Stimulated activated naive CD8-positive, alpha-beta T cell treated with anti-CD3 and anti-CD28 coated beads, Interleukin-15, amount 100 ng/mL, for 72 hours (primary cell): ENCODE measurements at regions not wholly inside any gene's neighbourhood (a gene's known extent, or its start where the extent isn't known, plus 50 kb on each side); places are given as distances from the start of the nearest gene placed in this dataset.
"Not testable (repeated sequence)": the region's sequence is repeated elsewhere in the genome, so short reads cannot be mapped to it uniquely, and the experiment has no call there.

ENCODE experiments used
- ATAC-seq: fragments of 150-1000 bp; cut with Tn5 transposase; 2 replicates; pipeline ENCODE4 v1.10.0; 2021; ENCODE audit warnings: mild to moderate bottlenecking, moderate library complexity
- DNase-seq, 2 donors: peaks; one replicate each; pipeline ENCODE4 v3.0.0; 2021 to 2022
- H3K27ac Mint-ChIP-seq, 2 donors: one replicate each; pipeline ENCODE4 v1.8.0; 2022; ENCODE audit warnings: mild to moderate bottlenecking in 2 of 2, mixed read lengths in 2 of 2, moderate library complexity in 2 of 2
- H3K27me3 Mint-ChIP-seq: one replicate; pipeline ENCODE4 v1.8.0; 2022; ENCODE audit warnings: mixed read lengths
- H3K4me1 Mint-ChIP-seq: one replicate; pipeline ENCODE4 v1.8.0; 2022; ENCODE audit warnings: mild to moderate bottlenecking, mixed read lengths
- H3K4me3 Mint-ChIP-seq, 2 donors: one replicate each; pipeline ENCODE4 v1.8.0; 2022; ENCODE audit warnings: mild to moderate bottlenecking in 2 of 2, mixed read lengths in 2 of 2, moderate library complexity in 1 of 2
- H3K9me3 Mint-ChIP-seq, 2 donors: one replicate each; pipeline ENCODE4 v1.8.0; 2022; ENCODE audit warnings: mixed read lengths in 2 of 2

DNA sequence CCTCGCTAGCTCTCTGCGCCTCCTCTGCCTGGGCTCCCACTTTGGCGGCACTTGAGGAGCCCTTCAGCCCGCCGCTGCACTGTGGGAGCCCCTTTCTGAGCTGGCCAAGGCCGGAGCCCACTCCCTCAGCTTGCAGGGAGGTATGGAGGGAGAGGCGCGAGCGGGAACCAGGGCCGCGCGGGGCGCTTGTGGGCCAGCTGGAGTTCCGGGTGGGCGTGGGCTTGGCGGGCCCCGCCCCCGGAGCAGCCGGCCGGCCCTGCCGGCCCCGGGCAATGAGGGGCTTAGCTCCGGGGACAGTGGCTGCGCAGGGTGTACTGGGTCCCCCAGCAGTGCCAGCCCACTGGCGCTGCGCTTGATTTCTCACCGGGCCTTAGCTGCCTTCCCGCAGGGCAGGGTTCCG is 203.3 kb upstream of the GRM3 start:
- H3K4me3 Mint-ChIP-seq, H3K4me1 Mint-ChIP-seq, ATAC-seq: not testable (repeated sequence)

GRCh38 chr7:86437951-86438450 is 205.7 kb upstream of the GRM3 start:
- Mint-ChIP-seq H3K4me3 (no peak overlapping the region), H3K9me3 (no peaks in the 10 kb centered on the region), H3K27me3 (no peaks in the 10 kb centered on the region), H3K27ac (no peak overlapping the region), H3K4me1 (no peaks in the 10 kb centered on the region)
- DNase-seq (no peak), ATAC-seq (no peak)

More for the DNA sequence above, 203.3 kb upstream of the GRM3 start:
- not testable (repeated sequence) for H3K9me3 Mint-ChIP-seq, H3K27me3 Mint-ChIP-seq, H3K27ac Mint-ChIP-seq, DNase-seq

DNA sequence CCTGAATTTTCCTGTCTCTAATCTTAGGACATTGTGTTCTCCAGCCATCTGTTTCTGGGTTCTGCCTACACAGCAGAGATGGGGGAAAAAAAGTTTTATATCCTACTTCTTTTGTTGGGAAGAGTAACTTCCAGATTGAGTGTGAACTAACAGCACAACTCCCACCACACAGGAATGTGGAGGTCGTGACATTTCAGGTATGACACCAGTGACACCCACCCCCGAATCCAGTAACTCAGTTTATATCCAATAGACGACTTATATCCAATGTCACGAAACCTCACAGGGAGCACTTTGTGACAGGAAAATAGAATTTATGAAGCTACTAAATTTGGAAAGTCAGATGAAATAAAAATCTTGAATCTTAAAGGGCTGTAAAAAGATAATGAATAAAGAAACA is 211.9 kb upstream of the GRM3 start:
- H3K4me3 Mint-ChIP-seq, result no peak overlapping the region
- no peak overlapping the region for H3K27ac Mint-ChIP-seq
- no peaks in the 10 kb centered on the region for H3K9me3 Mint-ChIP-seq
- no peaks in the 10 kb centered on the region for H3K27me3 Mint-ChIP-seq
- no peaks in the 10 kb centered on the region for H3K4me1 Mint-ChIP-seq
- DNase-seq, result no peak
- no peak for ATAC-seq

DNA sequence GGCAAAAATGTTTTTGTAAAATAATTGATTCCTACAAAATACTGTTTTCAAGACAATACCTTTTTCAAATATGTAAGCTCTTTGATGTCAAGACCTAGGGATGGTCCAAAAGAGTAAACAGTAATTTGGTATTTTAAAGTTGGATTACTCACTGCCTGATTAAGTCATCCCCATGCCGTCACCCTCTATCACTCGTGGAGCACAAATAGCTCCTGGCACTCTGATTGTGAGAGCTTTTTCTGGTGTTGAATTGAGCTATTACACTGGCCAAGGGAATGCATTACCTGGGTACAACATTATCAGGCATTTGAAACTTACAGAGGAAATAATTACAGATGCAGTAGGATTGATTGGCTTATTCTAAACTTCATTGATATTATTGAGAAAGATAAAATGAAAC is 231.9 kb upstream of the GRM3 start:
- no peak for ATAC-seq
- Mint-ChIP-seq H3K9me3 (peaks cover 7% of the 10 kb centered on the region in 2 donors), H3K4me3 (no peak overlapping the region), H3K4me1 (no peaks in the 10 kb centered on the region), H3K27ac (no peak overlapping the region), H3K27me3 (no peaks in the 10 kb centered on the region)
- no peak for DNase-seq

DNA sequence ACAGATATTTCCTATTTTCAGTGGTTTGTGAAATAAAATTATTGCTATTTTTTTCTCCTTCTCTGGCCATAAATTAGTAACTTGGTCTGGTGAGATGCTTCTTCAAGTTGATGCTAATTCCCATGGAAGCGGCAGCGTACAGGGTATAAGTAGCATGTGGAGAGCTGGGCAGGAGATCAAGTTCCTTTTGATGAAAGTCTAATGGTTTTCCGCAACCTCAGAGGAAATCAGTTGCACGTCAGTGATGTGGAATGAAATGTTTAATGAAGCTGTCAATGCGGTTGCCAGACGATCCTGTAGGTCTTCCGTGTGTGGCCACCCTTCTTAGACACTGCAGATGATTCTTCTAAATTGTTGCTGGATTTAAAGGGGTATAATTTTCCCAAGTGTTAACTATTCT is 236.4 kb upstream of the GRM3 start:
- H3K4me3 Mint-ChIP-seq, result no peak overlapping the region
- H3K27me3 Mint-ChIP-seq, result no peaks in the 10 kb centered on the region
- ATAC-seq (no peak), DNase-seq (no peak)
- no peaks in the 10 kb centered on the region for H3K9me3 Mint-ChIP-seq
- H3K27ac Mint-ChIP-seq, result no peak overlapping the region
- no peaks in the 10 kb centered on the region for H3K4me1 Mint-ChIP-seq

DNA sequence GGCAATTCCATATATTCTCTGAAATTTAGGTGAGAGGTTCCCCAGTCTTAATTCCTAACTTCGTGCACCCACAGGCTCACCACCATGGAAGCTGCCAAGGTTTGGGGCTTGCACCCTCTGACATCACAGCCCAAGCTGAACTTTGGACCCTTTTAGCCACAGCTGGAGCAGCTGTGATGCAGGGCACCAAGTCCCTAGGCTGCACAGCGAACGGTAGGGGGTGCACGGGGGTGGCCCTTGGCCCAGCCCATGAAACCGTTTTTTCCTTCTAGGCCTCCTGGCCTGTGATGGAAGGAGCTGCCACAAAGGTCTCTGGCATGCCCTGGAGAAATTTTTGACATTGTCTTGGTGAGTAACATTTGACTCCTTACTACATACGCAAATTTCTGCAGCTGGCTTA is 251.9 kb upstream of the GRM3 start:
- Mint-ChIP-seq H3K27ac (no peak overlapping the region), H3K4me3 (no peak overlapping the region), H3K27me3 (no peaks in the 10 kb centered on the region), H3K9me3 (peaks cover 8 to 12% of the 10 kb centered on the region in 2 donors), H3K4me1 (no peaks in the 10 kb centered on the region)
- ATAC-seq (no peak), DNase-seq (no peak)

DNA sequence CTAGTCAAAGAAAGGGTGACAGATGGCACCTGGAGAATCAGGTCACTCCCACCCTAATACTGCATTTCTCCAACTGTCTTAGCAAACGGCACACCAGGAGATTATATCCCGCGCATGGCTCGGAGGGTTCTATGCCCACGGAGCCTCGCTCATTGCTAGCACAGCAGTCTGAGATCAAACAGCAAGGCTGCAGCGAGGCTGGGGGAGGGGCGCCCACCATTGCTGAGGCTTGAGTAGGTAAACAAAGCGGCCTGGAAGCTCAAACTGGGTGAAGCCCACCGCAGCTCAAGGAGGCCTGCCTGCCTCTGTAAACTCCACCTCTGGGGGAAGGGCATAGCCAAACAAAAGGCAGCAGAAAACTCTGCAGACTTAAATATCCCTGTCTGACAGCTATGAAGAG is 268.1 kb upstream of the GRM3 start:
- not testable (repeated sequence) for DNase-seq, H3K27ac Mint-ChIP-seq, H3K27me3 Mint-ChIP-seq, H3K4me3 Mint-ChIP-seq, H3K4me1 Mint-ChIP-seq, ATAC-seq
- peaks cover 16 to 17% of the 10 kb centered on the region in 2 donors for H3K9me3 Mint-ChIP-seq

GRCh38 chr7:86372262-86372661 is 271.4 kb upstream of the GRM3 start:
- no peak overlapping the region for H3K27ac Mint-ChIP-seq
- no peaks in the 10 kb centered on the region for H3K27me3 Mint-ChIP-seq
- no peaks in the 10 kb centered on the region for H3K4me1 Mint-ChIP-seq
- no peak overlapping the region for H3K4me3 Mint-ChIP-seq
- ATAC-seq (no peak), DNase-seq (no peak)
- H3K9me3 Mint-ChIP-seq, result peaks cover under 1 to 3% of the 10 kb centered on the region in 2 donors

DNA sequence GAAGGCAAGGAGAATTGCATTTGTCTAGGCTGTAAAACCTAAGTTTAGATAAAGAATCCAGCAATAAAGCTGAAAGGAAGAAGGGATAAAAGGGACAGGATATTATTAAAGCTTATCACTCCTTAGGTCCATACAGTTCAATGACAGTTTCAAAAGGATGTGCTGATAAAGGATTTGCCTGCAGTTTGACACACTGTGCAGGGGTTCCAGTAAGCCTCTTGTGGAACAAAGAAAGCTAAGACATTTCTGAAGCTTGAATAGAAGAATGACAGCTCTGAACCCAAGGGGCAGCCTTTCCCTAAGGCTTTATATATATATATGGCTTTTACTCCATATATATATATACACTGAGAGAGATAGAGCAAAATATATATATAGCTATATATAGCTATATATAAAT is 276.8 kb upstream of the GRM3 start:
- DNase-seq (no peak), ATAC-seq (no peak)
- H3K27ac Mint-ChIP-seq, result no peak overlapping the region
- no peaks in the 10 kb centered on the region for H3K27me3 Mint-ChIP-seq
- H3K9me3 Mint-ChIP-seq, result no peaks in the 10 kb centered on the region
- H3K4me3 Mint-ChIP-seq, result no peak overlapping the region
- H3K4me1 Mint-ChIP-seq, result no peaks in the 10 kb centered on the region

GRCh38 chr7:86340407-86340806 is 303.3 kb upstream of the GRM3 start:
- not testable (repeated sequence) for H3K27me3 Mint-ChIP-seq, DNase-seq, ATAC-seq, H3K27ac Mint-ChIP-seq, H3K4me1 Mint-ChIP-seq, H3K4me3 Mint-ChIP-seq, H3K9me3 Mint-ChIP-seq

DNA sequence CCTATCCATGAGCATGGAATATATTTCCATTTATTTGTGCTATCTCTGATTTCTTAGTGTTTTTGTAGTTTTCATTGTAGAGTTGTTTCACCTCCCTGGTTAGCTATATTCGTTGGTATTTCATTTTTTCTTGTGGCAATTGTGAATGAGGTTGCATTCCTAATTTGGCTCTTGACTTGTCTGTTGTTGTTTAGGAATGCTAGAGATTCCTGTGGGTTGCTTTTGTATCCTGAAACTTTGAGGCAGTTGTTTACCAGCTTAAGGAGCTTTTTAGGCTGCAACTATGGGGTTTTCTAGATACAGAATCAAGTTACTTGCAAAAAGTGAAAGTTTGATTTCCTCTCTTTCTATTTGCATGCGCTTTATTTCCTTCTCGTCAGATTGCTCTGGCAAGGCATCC is 304.7 kb upstream of the GRM3 start:
- H3K9me3 Mint-ChIP-seq, result peaks cover 7 to 9% of the 10 kb centered on the region in 2 donors
- no peak overlapping the region for H3K4me3 Mint-ChIP-seq
- no peaks in the 10 kb centered on the region for H3K27me3 Mint-ChIP-seq
- no peak overlapping the region for H3K27ac Mint-ChIP-seq
- ATAC-seq (no peak), DNase-seq (no peak)
- H3K4me1 Mint-ChIP-seq, result no peaks in the 10 kb centered on the region

DNA sequence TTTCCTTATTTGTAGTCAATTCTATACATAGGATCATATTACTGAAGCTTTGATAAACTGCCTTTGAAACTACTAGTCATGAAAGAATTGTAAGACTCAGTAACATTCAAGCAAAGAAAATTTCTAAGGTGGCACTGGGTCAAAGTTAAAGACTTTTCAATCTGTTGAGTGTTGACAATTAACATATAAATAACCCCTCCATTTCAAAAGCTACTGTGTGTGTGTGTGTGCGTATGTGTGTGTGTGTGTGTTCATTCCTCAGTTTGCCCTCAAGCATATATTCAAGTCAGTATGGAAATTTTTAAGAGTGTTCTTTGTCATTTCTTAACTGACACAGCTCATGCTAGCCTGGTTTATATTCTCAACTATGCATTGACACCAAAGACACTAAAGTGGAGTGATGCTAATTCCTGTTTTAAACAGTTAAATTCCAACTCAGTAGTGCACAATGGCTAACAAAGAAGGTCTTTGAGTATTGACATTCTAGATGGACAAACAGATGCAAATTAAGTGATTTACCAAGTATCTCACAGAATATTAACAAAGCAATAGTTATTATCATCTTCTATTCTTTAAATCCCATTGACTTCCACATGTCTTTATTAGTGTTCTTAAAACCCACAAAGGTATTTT is 314.8 kb upstream of the GRM3 start:
- Mint-ChIP-seq H3K27me3 (no peaks in the 10 kb centered on the region), H3K9me3 (no peaks in the 10 kb centered on the region), H3K4me1 (no peaks in the 10 kb centered on the region), H3K4me3 (no peak overlapping the region), H3K27ac (no peak overlapping the region)
- no peak for DNase-seq
- no peak for ATAC-seq

DNA sequence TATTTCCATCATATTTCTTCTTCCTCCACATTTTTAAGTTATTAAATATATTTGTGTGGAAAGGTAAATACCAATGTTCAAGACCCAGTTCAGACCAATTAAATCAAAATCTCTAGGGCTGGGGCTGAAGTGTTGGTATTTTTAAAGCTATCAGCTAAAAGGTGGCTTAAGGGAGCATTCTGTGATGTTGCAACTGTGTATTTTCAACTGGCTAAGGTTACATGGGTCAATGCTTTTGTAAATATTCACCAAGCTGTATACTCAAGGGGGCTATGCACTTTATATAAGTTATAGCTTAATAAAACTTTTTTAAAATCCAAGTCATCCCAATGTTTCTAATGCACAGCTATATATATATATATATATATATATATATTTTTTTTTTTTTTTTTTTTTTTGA is 316.9 kb upstream of the GRM3 start:
- no peaks in the 10 kb centered on the region for H3K9me3 Mint-ChIP-seq
- H3K27me3 Mint-ChIP-seq, result no peaks in the 10 kb centered on the region
- H3K4me1 Mint-ChIP-seq, result no peaks in the 10 kb centered on the region
- H3K27ac Mint-ChIP-seq, result no peak overlapping the region
- ATAC-seq (no peak), DNase-seq (no peak)
- no peak overlapping the region for H3K4me3 Mint-ChIP-seq

- ATAC-seq, result no peak
- DNase-seq, result no peak
- H3K27me3 Mint-ChIP-seq, result no peaks in the 10 kb centered on the region
- H3K27ac Mint-ChIP-seq, result no peak overlapping the region
- H3K9me3 Mint-ChIP-seq, result peaks cover 3 to 8% of the 10 kb centered on the region in 2 donors
- no peaks in the 10 kb centered on the region for H3K4me1 Mint-ChIP-seq
- no peak overlapping the region for H3K4me3 Mint-ChIP-seq
Measured at GRCh38 chr7:86320889-86321288, 322.8 kb upstream of the GRM3 start.

DNA sequence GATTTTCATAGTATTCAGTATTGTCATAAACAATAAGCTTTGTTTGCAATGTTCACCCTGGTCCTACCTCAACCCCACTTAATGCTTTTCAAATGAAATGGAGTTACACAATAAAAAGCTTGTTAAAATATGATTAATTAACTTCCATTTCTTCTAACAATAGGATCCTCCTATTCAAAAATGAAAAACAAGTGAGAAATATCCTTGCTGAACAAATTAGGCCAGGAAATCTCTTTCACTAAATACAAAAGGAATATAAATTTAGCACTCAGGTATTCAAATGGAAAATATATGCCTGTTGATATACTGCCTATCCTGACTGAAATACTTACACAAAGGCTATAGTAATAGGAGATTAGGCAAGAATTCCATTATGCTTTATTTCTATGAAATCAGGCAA is 323.4 kb upstream of the GRM3 start:
- H3K27me3 Mint-ChIP-seq, result no peaks in the 10 kb centered on the region
- ATAC-seq (no peak), DNase-seq (no peak)
- H3K9me3 Mint-ChIP-seq, result peaks cover 3 to 8% of the 10 kb centered on the region in 2 donors
- no peak overlapping the region for H3K4me3 Mint-ChIP-seq
- no peaks in the 10 kb centered on the region for H3K4me1 Mint-ChIP-seq
- no peak overlapping the region for H3K27ac Mint-ChIP-seq

- H3K4me1 Mint-ChIP-seq, result no peaks in the 10 kb centered on the region
- no peak overlapping the region for H3K27ac Mint-ChIP-seq
- H3K4me3 Mint-ChIP-seq, result no peak overlapping the region
- H3K9me3 Mint-ChIP-seq, result peaks cover under 1 to 3% of the 10 kb centered on the region in 2 donors
- no peak for DNase-seq
- ATAC-seq, result no peak
- no peaks in the 10 kb centered on the region for H3K27me3 Mint-ChIP-seq
Measured at GRCh38 chr7:86313842-86314241, 329.9 kb upstream of the GRM3 start.

GRCh38 chr7:86301301-86301700 is 342.4 kb upstream of the GRM3 start:
- H3K9me3 Mint-ChIP-seq, result peaks cover 0 to 5% of the 10 kb centered on the region in 2 donors
- ATAC-seq (no peak), DNase-seq (no peak)
- H3K4me3 Mint-ChIP-seq, result no peak overlapping the region
- no peak overlapping the region for H3K27ac Mint-ChIP-seq
- H3K27me3 Mint-ChIP-seq, result no peaks in the 10 kb centered on the region
- H3K4me1 Mint-ChIP-seq, result no peaks in the 10 kb centered on the region
